ENCODE measurements at regions not wholly inside any gene's neighbourhood (a gene's known extent, or its start where the extent isn't known, plus 50 kb on each side); places are given as distances from the start of the nearest gene placed in this dataset.

DNA sequence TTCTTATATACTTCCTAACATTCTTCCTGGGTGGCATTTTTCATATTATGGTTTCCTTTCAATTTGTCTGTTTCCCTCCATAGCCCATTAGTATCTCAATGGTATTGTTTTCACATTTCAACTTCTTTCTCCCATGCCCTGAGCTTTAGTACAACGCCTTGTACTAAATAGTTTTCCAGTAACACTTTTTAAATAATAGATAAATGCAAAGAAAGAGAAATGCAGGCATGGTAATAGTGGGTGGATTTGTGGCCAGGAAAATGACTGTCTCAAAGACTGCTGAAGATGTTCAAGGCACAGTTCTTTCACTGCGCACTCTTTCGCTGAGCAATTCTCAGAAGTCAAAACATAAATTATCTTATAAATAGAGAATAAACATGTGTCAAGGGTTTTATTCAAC, 145.1 kb downstream of the LCA5 start:
- BruUV-seq (replicated peaks), result no TSS peak
- TF ChIP-seq CTCF (IDR thresholded peaks at IDR 0.05; ENCODE audit: insufficient read depth in 1 of 2, low read depth in 1 of 2, low read length in 1 of 2, severe bottlenecking in 1 of 2, unreplicated experiment in 1 of 2), result no peak
- Histone ChIP-seq H3K9me3 (peaks cover 11% of the 10 kb centered on the region), H3K27me3 (replicated peaks; ENCODE audit: control insufficient read depth, insufficient read depth, low read length) (no peaks in the 10 kb centered on the region), H3K4me3 (ENCODE audit: low read depth, low read length) (no peak overlapping the region), H3K36me3 (ENCODE audit: control insufficient read depth, insufficient read depth, low read length) (no peaks in the 10 kb centered on the region), H3K4me1 (peaks cover 9% of the 10 kb centered on the region; the same call in 1 of the 2 replicates)
- DNase-seq, result no peak
- Mint-ChIP-seq H3K27ac (ENCODE audit: unreplicated experiment) (no peak overlapping the region), H3K4me1 (ENCODE audit: low read depth, unreplicated experiment) (peaks cover 12% of the 10 kb centered on the region), H3K9me3 (ENCODE audit: unreplicated experiment) (peaks cover 6% of the 10 kb centered on the region), H3K36me3 (ENCODE audit: insufficient read depth, unreplicated experiment) (no peaks in the 10 kb centered on the region), H3K4me3 (ENCODE audit: unreplicated experiment) (no peak overlapping the region), H3K27me3 (ENCODE audit: insufficient read depth, unreplicated experiment) (no peaks in the 10 kb centered on the region)
- intact Hi-C loops (cut with micrococcal nuclease; ENCODE audit: unreplicated experiment), result no loop called here
- ChIA-PET POLR2A (no interaction called here), CTCF (no interaction called here)

DNA sequence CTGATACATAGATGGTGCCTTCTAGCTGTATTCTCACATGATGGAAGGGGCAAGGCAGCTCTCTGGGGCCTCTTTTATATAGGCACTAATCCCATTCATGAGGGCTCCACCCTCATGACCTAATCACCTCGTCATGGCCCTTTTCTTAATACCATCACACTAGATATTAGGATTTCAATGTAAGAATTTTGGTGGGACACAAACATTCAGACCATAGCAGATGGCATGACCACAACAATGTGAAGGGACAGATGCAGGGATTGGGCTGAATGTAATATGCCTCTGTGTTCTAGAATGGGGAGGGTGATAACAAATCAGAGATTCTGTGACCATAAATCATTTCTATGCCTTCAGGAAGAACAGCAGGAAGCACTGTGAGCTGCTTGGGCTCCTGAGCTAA, 145.8 kb downstream of the LCA5 start:
- ChIA-PET POLR2A (no interaction called here), CTCF (no interaction called here)
- H3K4me3 Mint-ChIP-seq (ENCODE audit: unreplicated experiment), result no peak overlapping the region
- Histone ChIP-seq H3K4me3 (ENCODE audit: low read depth, low read length) (no peak overlapping the region), H3K4me1 (0 out of 2 replicates have a peak, but pooled peaks cover 3% of the 10 kb centered on the region), H3K36me3 (ENCODE audit: control insufficient read depth, insufficient read depth, low read length) (no peaks in the 10 kb centered on the region), H3K27me3 (replicated peaks; ENCODE audit: control insufficient read depth, insufficient read depth, low read length) (no peaks in the 10 kb centered on the region), H3K9me3 (peaks cover 11% of the 10 kb centered on the region)
- no peak for DNase-seq
- no peaks in the 10 kb centered on the region for H3K27me3 Mint-ChIP-seq (ENCODE audit: insufficient read depth, unreplicated experiment)
- H3K9me3 Mint-ChIP-seq (ENCODE audit: unreplicated experiment), result peaks cover 6% of the 10 kb centered on the region
- no peaks in the 10 kb centered on the region for H3K36me3 Mint-ChIP-seq (ENCODE audit: insufficient read depth, unreplicated experiment)
- BruUV-seq (replicated peaks), result no TSS peak
- H3K27ac Mint-ChIP-seq (ENCODE audit: unreplicated experiment), result no peak overlapping the region
- intact Hi-C loops (cut with micrococcal nuclease; ENCODE audit: unreplicated experiment), result no loop called here
- peaks cover 6% of the 10 kb centered on the region for H3K4me1 Mint-ChIP-seq (ENCODE audit: low read depth, unreplicated experiment)
- TF ChIP-seq CTCF (IDR thresholded peaks at IDR 0.05; ENCODE audit: insufficient read depth in 1 of 2, low read depth in 1 of 2, low read length in 1 of 2, severe bottlenecking in 1 of 2, unreplicated experiment in 1 of 2), result no peak

DNA sequence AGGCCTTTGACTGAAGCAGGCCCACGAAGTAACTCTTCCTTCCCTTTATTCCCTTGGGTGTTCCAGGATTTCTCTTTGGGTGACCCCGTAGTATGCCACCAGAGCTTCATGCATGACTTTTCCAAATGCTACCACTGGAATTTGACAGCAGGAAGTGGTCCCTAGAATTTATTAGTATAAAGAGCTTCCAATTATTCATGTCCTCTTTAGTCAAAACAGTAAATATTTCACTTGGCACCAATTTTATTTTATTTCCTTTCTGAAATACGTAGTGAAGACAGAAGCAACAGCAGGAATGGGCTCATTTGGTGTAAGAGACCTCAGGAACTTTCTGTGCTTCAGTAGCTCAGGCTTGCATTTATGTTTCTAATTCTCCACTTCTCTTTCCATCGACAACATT, 151.3 kb downstream of the LCA5 start:
- Histone ChIP-seq H3K4me3 (ENCODE audit: low read depth, low read length) (no peak overlapping the region), H3K27me3 (replicated peaks; ENCODE audit: control insufficient read depth, insufficient read depth, low read length) (no peaks in the 10 kb centered on the region), H3K4me1 (peaks cover 10% of the 10 kb centered on the region), H3K36me3 (ENCODE audit: control insufficient read depth, insufficient read depth, low read length) (no peaks in the 10 kb centered on the region), H3K9me3 (peaks cover 8% of the 10 kb centered on the region)
- CTCF ChIA-PET, result no interaction called here
- no peaks in the 10 kb centered on the region for H3K27me3 Mint-ChIP-seq (ENCODE audit: insufficient read depth, unreplicated experiment)
- POLR2A ChIA-PET, result no interaction called here
- intact Hi-C loops (cut with micrococcal nuclease; ENCODE audit: unreplicated experiment), result no loop called here
- no peak for DNase-seq
- no peaks in the 10 kb centered on the region for H3K36me3 Mint-ChIP-seq (ENCODE audit: insufficient read depth, unreplicated experiment)
- peaks cover 6% of the 10 kb centered on the region for H3K9me3 Mint-ChIP-seq (ENCODE audit: unreplicated experiment)
- no TSS peak for BruUV-seq (replicated peaks)
- no peak for TF ChIP-seq CTCF (IDR thresholded peaks at IDR 0.05; ENCODE audit: insufficient read depth in 1 of 2, low read depth in 1 of 2, low read length in 1 of 2, severe bottlenecking in 1 of 2, unreplicated experiment in 1 of 2)
- no peak overlapping the region for H3K4me3 Mint-ChIP-seq (ENCODE audit: unreplicated experiment)
- H3K4me1 Mint-ChIP-seq (ENCODE audit: low read depth, unreplicated experiment), result peaks cover 15% of the 10 kb centered on the region
- no peak overlapping the region for H3K27ac Mint-ChIP-seq (ENCODE audit: unreplicated experiment)

All from Caco-2 (cell line).